ENCODE measurements at regions not wholly inside any gene's neighbourhood (a gene's known extent, or its start where the extent isn't known, plus 50 kb on each side); places are given as distances from the start of the nearest gene placed in this dataset.

GRCh38 chr13:21282065-21282464 is 105.6 kb downstream of the MRPL57 start:
- WGBS (ENCODE audit: low lambda C conversion rate) = 18% methylated on average over 2 of the region's 2 CpGs
- ChIA-PET POLR2A (no interaction called here), CTCF (no interaction called here)
- Histone ChIP-seq H3F3A (replicated peaks; ENCODE audit: insufficient read depth) (no peaks in the 10 kb centered on the region), H3K27ac (ENCODE audit: low read depth in 2 of 2, low read length in 1 of 2) (no peak overlapping the region), H3K4me1 (ENCODE audit: control insufficient read depth in 1 of 2, insufficient read depth in 2 of 2, low read depth in 1 of 2, low read length in 1 of 2) (no peaks in the 10 kb centered on the region), H3K9ac (no peak overlapping the region), H3K4me3 (ENCODE audit: low read depth in 2 of 2, low read length in 1 of 2) (no peak overlapping the region), H4K20me1 (ENCODE audit: insufficient read depth) (no peaks in the 10 kb centered on the region), H3K79me2 (ENCODE audit: insufficient read depth) (no peaks in the 10 kb centered on the region), H3K36me3 (replicated peaks in 1 of 2; ENCODE audit: control insufficient read depth in 1 of 2, insufficient read depth in 2 of 2, low read length in 1 of 2) (no peaks in the 10 kb centered on the region), H3K27me3 (ENCODE audit: insufficient read depth) (peaks cover 5% of the 10 kb centered on the region; the same call in 1 of the 2 replicates), H2AFZ (ENCODE audit: low read depth) (no peak overlapping the region), H3K9me3 (no peaks in the 10 kb centered on the region), H3K4me2 (no peak overlapping the region), H3K9me2 (no peaks in the 10 kb centered on the region)
- TF ChIP-seq CTCF (IDR thresholded peaks at IDR 0.05) = no peak
- TF ChIP-seq FOXM1 (IDR thresholded peaks at IDR 0.05; ENCODE audit: low read depth) = no peak
- TF ChIP-seq, protein P1, sequence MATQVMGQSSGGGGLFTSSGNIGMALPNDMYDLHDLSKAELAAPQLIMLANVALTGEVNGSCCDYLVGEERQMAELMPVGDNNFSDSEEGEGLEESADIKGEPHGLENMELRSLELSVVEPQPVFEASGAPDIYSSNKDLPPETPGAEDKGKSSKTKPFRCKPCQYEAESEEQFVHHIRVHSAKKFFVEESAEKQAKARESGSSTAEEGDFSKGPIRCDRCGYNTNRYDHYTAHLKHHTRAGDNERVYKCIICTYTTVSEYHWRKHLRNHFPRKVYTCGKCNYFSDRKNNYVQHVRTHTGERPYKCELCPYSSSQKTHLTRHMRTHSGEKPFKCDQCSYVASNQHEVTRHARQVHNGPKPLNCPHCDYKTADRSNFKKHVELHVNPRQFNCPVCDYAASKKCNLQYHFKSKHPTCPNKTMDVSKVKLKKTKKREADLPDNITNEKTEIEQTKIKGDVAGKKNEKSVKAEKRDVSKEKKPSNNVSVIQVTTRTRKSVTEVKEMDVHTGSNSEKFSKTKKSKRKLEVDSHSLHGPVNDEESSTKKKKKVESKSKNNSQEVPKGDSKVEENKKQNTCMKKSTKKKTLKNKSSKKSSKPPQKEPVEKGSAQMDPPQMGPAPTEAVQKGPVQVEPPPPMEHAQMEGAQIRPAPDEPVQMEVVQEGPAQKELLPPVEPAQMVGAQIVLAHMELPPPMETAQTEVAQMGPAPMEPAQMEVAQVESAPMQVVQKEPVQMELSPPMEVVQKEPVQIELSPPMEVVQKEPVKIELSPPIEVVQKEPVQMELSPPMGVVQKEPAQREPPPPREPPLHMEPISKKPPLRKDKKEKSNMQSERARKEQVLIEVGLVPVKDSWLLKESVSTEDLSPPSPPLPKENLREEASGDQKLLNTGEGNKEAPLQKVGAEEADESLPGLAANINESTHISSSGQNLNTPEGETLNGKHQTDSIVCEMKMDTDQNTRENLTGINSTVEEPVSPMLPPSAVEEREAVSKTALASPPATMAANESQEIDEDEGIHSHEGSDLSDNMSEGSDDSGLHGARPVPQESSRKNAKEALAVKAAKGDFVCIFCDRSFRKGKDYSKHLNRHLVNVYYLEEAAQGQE (IDR thresholded peaks at IDR 0.05; ENCODE audit: low read depth, low read length) = no peak
- no peak for TF ChIP-seq SMC3 (IDR thresholded peaks at IDR 0.05; ENCODE audit: low read depth, low read length)
- TF ChIP-seq NRF1 (IDR thresholded peaks at IDR 0.05; ENCODE audit: low read depth, low read length) = no peak
- TF ChIP-seq IRF3 (IDR thresholded peaks at IDR 0.05; ENCODE audit: low read depth, low read length) = no peak
- TF ChIP-seq GABPA (IDR thresholded peaks at IDR 0.05; ENCODE audit: low read depth) = no peak
- TF ChIP-seq, protein P2, sequence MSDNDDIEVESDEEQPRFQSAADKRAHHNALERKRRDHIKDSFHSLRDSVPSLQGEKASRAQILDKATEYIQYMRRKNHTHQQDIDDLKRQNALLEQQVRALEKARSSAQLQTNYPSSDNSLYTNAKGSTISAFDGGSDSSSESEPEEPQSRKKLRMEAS (IDR thresholded peaks at IDR 0.05; ENCODE audit: low read depth) = no peak
- DNase-seq = no peak

DNA sequence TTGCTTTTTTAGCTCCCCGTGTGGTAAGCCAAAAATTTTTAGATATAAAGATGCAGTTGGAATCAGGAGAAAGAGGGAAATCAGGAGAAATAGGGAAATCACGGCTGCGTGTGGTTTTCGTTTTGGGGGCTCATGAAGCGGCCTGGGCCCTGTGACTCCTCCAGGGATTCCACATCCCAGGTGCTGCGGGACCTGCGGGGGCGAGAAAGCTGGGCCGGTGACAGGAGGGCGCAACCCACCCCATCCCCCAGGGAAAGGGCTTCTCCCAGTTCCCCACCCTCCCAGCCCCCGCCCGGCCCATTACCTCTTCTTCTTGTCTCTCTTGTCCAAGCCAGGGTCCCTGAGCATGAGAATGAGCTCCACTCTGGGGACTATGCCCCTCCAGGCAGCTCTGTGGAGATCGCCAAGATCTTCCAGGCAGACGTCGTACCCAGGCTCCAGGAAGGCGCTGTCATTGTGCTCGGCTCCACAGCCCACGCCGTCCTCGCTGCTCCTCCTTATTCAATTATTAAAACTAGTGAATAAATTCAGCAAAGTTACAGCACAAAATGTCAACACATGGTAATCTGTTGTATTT is 111.0 kb downstream of the MRPL57 start:
- CTCF ChIA-PET = no interaction called here
- Histone ChIP-seq H3F3A (replicated peaks; ENCODE audit: insufficient read depth) (no peaks in the 10 kb centered on the region), H3K27me3 (ENCODE audit: insufficient read depth) (peaks cover 5% of the 10 kb centered on the region; the same call in 1 of the 2 replicates), H3K4me2 (no peak overlapping the region), H3K36me3 (replicated peaks in 1 of 2; ENCODE audit: control insufficient read depth in 1 of 2, insufficient read depth in 2 of 2, low read length in 1 of 2) (no peaks in the 10 kb centered on the region), H3K79me2 (ENCODE audit: insufficient read depth) (no peaks in the 10 kb centered on the region), H3K9ac (no peak overlapping the region), H3K9me3 (no peaks in the 10 kb centered on the region), H3K4me3 (ENCODE audit: low read depth in 2 of 2, low read length in 1 of 2) (no peak overlapping the region), H4K20me1 (ENCODE audit: insufficient read depth) (no peaks in the 10 kb centered on the region), H2AFZ (ENCODE audit: low read depth) (no peak overlapping the region), H3K4me1 (ENCODE audit: control insufficient read depth in 1 of 2, insufficient read depth in 2 of 2, low read depth in 1 of 2, low read length in 1 of 2) (no peaks in the 10 kb centered on the region), H3K9me2 (no peaks in the 10 kb centered on the region), H3K27ac (ENCODE audit: low read depth in 2 of 2, low read length in 1 of 2) (no peak overlapping the region)
- DNase-seq = no peak
- POLR2A ChIA-PET = no interaction called here
- WGBS (ENCODE audit: low lambda C conversion rate) = 66% methylated on average over 19 of the region's 20 CpGs
- TF ChIP-seq CHD2 (IDR thresholded peaks at IDR 0.05; ENCODE audit: low read length, partially characterized antibody) = no peak

Measured in SK-N-SH (cell line).